ENCODE measurements at regions not wholly inside any gene's neighbourhood (a gene's known extent, or its start where the extent isn't known, plus 50 kb on each side); places are given as distances from the start of the nearest gene placed in this dataset.

DNA sequence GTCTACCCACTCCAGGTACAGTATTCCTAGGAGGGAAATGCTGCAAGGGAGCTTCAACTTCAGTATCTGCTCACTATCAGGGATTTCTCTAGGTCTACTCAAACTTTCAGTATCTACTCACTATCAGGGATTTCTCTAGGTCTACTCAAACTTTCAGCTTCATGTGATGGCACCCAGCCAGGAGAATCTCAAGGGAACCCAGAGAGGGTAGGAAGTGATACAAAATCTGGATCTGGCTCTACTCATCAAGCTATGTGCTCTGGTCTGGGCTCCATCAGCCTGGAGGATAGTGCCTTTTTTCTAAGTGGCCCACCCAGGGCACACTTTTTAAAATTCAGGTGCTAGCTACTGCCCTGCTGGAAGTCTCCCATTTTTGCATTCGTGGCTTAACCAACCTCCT lies 52.3 kb upstream of the FNDC3A start:
- no peaks in the 10 kb centered on the region for H3K4me1 ChIP-seq (ENCODE audit: control insufficient read depth in 1 of 2, insufficient read depth in 2 of 2, low read depth in 1 of 2, low read length in 1 of 2)
- H3K27me3 ChIP-seq (ENCODE audit: insufficient read depth): no peaks in the 10 kb centered on the region
- DNase-seq: no peak
- H2AFZ ChIP-seq (ENCODE audit: low read depth): no peak overlapping the region
- H3K79me2 ChIP-seq (ENCODE audit: insufficient read depth): no peaks in the 10 kb centered on the region
- no peak overlapping the region for H3K4me3 ChIP-seq (ENCODE audit: low read depth in 2 of 2, low read length in 1 of 2)
- no peak overlapping the region for H3K4me2 ChIP-seq
- H3F3A ChIP-seq (replicated peaks; ENCODE audit: insufficient read depth): no peaks in the 10 kb centered on the region
- CTCF ChIA-PET: no interaction called here
- TF ChIP-seq, protein P1, sequence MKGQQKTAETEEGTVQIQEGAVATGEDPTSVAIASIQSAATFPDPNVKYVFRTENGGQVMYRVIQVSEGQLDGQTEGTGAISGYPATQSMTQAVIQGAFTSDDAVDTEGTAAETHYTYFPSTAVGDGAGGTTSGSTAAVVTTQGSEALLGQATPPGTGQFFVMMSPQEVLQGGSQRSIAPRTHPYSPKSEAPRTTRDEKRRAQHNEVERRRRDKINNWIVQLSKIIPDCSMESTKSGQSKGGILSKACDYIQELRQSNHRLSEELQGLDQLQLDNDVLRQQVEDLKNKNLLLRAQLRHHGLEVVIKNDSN (IDR thresholded peaks at IDR 0.05; ENCODE audit: borderline replicate concordance, low read depth): no peak
- TF ChIP-seq RCOR1 (IDR thresholded peaks at IDR 0.05; ENCODE audit: low read length): no peak
- no peak for TF ChIP-seq JUND (IDR thresholded peaks at IDR 0.05)
- TF ChIP-seq, protein P2, sequence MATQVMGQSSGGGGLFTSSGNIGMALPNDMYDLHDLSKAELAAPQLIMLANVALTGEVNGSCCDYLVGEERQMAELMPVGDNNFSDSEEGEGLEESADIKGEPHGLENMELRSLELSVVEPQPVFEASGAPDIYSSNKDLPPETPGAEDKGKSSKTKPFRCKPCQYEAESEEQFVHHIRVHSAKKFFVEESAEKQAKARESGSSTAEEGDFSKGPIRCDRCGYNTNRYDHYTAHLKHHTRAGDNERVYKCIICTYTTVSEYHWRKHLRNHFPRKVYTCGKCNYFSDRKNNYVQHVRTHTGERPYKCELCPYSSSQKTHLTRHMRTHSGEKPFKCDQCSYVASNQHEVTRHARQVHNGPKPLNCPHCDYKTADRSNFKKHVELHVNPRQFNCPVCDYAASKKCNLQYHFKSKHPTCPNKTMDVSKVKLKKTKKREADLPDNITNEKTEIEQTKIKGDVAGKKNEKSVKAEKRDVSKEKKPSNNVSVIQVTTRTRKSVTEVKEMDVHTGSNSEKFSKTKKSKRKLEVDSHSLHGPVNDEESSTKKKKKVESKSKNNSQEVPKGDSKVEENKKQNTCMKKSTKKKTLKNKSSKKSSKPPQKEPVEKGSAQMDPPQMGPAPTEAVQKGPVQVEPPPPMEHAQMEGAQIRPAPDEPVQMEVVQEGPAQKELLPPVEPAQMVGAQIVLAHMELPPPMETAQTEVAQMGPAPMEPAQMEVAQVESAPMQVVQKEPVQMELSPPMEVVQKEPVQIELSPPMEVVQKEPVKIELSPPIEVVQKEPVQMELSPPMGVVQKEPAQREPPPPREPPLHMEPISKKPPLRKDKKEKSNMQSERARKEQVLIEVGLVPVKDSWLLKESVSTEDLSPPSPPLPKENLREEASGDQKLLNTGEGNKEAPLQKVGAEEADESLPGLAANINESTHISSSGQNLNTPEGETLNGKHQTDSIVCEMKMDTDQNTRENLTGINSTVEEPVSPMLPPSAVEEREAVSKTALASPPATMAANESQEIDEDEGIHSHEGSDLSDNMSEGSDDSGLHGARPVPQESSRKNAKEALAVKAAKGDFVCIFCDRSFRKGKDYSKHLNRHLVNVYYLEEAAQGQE (IDR thresholded peaks at IDR 0.05; ENCODE audit: low read depth, low read length): no peak
- TF ChIP-seq MXI1 (IDR thresholded peaks at IDR 0.05; ENCODE audit: low read depth, low read length): no peak
- no peak for TF ChIP-seq TCF12 (IDR thresholded peaks at IDR 0.05)
- TF ChIP-seq NRF1 (IDR thresholded peaks at IDR 0.05; ENCODE audit: low read depth, low read length): no peak
- TF ChIP-seq SMC3 (IDR thresholded peaks at IDR 0.05; ENCODE audit: low read depth, low read length): no peak
- no peak overlapping the region for H3K9ac ChIP-seq
- POLR2A ChIA-PET: no interaction called here
- no peaks in the 10 kb centered on the region for H3K9me2 ChIP-seq
- no peaks in the 10 kb centered on the region for H3K36me3 ChIP-seq (replicated peaks in 1 of 2; ENCODE audit: control insufficient read depth in 1 of 2, insufficient read depth in 2 of 2, low read length in 1 of 2)
- 67% methylated on average over 1 of the region's 1 CpG for WGBS (ENCODE audit: low lambda C conversion rate)
- H4K20me1 ChIP-seq (ENCODE audit: insufficient read depth): no peaks in the 10 kb centered on the region
- H3K9me3 ChIP-seq: no peaks in the 10 kb centered on the region
- no peak overlapping the region for H3K27ac ChIP-seq (ENCODE audit: low read depth in 2 of 2, low read length in 1 of 2)

DNA sequence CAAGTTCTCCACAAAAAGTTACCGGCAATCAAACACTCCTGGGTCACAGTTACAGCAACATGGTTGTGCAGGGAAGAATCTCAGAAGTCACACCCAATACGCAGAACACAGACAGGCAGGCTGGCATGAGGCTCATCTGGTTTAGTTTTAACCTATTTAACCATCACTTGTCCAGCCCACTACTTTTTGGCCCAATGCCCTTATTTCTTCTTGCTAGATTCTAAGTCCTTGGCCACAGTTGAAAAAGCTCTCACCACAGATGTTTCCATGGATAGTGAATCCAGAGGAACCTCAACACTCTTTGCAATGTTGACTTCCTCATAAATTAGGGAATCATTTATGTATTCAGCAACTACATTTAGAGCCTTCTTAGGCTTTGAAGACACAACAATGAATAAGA lies 50.7 kb upstream of the FNDC3A start:
- no peaks in the 10 kb centered on the region for H3K9me2 ChIP-seq
- 90% methylated on average over 2 of the region's 2 CpGs for WGBS (ENCODE audit: low lambda C conversion rate)
- H2AFZ ChIP-seq (ENCODE audit: low read depth): no peak overlapping the region
- no peaks in the 10 kb centered on the region for H3K4me1 ChIP-seq (ENCODE audit: control insufficient read depth in 1 of 2, insufficient read depth in 2 of 2, low read depth in 1 of 2, low read length in 1 of 2)
- H3K27me3 ChIP-seq (ENCODE audit: insufficient read depth): no peaks in the 10 kb centered on the region
- no peaks in the 10 kb centered on the region for H3F3A ChIP-seq (replicated peaks; ENCODE audit: insufficient read depth)
- no peaks in the 10 kb centered on the region for H3K79me2 ChIP-seq (ENCODE audit: insufficient read depth)
- no peak overlapping the region for H3K9ac ChIP-seq
- H3K9me3 ChIP-seq: no peaks in the 10 kb centered on the region
- H3K36me3 ChIP-seq (replicated peaks in 1 of 2; ENCODE audit: control insufficient read depth in 1 of 2, insufficient read depth in 2 of 2, low read length in 1 of 2): no peaks in the 10 kb centered on the region
- no peak overlapping the region for H3K4me3 ChIP-seq (ENCODE audit: low read depth in 2 of 2, low read length in 1 of 2)
- ChIA-PET CTCF (no interaction called here), POLR2A (no interaction called here)
- no peak overlapping the region for H3K27ac ChIP-seq (ENCODE audit: low read depth in 2 of 2, low read length in 1 of 2)
- no peak overlapping the region for H3K4me2 ChIP-seq
- DNase-seq: no peak
- no peaks in the 10 kb centered on the region for H4K20me1 ChIP-seq (ENCODE audit: insufficient read depth)
- TF ChIP-seq RXRA (IDR thresholded peaks at IDR 0.05; ENCODE audit: borderline replicate concordance, low read depth) (no peak), GATA2 (CRISPR knock-in tag; IDR thresholded peaks at IDR 0.05) (no peak), NFIC (IDR thresholded peaks at IDR 0.05; ENCODE audit: borderline replicate concordance) (no peak), TCF12 (IDR thresholded peaks at IDR 0.05) (no peak), NRF1 (IDR thresholded peaks at IDR 0.05; ENCODE audit: low read depth, low read length) (no peak), MXI1 (IDR thresholded peaks at IDR 0.05; ENCODE audit: low read depth, low read length) (no peak), JUND (IDR thresholded peaks at IDR 0.05) (no peak), FOXJ3 (CRISPR knock-in tag; IDR thresholded peaks at IDR 0.05) (no peak)
- TF ChIP-seq, protein P3, sequence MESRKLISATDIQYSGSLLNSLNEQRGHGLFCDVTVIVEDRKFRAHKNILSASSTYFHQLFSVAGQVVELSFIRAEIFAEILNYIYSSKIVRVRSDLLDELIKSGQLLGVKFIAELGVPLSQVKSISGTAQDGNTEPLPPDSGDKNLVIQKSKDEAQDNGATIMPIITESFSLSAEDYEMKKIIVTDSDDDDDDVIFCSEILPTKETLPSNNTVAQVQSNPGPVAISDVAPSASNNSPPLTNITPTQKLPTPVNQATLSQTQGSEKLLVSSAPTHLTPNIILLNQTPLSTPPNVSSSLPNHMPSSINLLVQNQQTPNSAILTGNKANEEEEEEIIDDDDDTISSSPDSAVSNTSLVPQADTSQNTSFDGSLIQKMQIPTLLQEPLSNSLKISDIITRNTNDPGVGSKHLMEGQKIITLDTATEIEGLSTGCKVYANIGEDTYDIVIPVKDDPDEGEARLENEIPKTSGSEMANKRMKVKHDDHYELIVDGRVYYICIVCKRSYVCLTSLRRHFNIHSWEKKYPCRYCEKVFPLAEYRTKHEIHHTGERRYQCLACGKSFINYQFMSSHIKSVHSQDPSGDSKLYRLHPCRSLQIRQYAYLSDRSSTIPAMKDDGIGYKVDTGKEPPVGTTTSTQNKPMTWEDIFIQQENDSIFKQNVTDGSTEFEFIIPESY (IDR thresholded peaks at IDR 0.05; ENCODE audit: borderline replicate concordance, low read depth): no peak
- TF ChIP-seq, protein P4, sequence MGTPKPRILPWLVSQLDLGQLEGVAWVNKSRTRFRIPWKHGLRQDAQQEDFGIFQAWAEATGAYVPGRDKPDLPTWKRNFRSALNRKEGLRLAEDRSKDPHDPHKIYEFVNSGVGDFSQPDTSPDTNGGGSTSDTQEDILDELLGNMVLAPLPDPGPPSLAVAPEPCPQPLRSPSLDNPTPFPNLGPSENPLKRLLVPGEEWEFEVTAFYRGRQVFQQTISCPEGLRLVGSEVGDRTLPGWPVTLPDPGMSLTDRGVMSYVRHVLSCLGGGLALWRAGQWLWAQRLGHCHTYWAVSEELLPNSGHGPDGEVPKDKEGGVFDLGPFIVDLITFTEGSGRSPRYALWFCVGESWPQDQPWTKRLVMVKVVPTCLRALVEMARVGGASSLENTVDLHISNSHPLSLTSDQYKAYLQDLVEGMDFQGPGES (IDR thresholded peaks at IDR 0.05; ENCODE audit: low read depth, low read length): no peak
- TF ChIP-seq, protein P5, sequence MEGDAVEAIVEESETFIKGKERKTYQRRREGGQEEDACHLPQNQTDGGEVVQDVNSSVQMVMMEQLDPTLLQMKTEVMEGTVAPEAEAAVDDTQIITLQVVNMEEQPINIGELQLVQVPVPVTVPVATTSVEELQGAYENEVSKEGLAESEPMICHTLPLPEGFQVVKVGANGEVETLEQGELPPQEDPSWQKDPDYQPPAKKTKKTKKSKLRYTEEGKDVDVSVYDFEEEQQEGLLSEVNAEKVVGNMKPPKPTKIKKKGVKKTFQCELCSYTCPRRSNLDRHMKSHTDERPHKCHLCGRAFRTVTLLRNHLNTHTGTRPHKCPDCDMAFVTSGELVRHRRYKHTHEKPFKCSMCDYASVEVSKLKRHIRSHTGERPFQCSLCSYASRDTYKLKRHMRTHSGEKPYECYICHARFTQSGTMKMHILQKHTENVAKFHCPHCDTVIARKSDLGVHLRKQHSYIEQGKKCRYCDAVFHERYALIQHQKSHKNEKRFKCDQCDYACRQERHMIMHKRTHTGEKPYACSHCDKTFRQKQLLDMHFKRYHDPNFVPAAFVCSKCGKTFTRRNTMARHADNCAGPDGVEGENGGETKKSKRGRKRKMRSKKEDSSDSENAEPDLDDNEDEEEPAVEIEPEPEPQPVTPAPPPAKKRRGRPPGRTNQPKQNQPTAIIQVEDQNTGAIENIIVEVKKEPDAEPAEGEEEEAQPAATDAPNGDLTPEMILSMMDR (IDR thresholded peaks at IDR 0.05): no peak
- TF ChIP-seq, protein P1 (IDR thresholded peaks at IDR 0.05; ENCODE audit: borderline replicate concordance, low read depth): no peak
